HG03039 (cell line): ENCODE measurements at regions not wholly inside any gene's neighbourhood (a gene's known extent, or its start where the extent isn't known, plus 50 kb on each side); places are given as distances from the start of the nearest gene placed in this dataset.
"Not testable (repeated sequence)": the region's sequence is repeated elsewhere in the genome, so short reads cannot be mapped to it uniquely, and the experiment has no call there.

ENCODE experiments used
- ATAC-seq: cut with Tn5 transposase; IDR thresholded peaks from one replicate; pipeline ENCODE4 v1.9.1; 2021; ENCODE audit warnings: mild to moderate bottlenecking, moderate library complexity; ENCODE audit not compliant: unreplicated experiment

GRCh38 chr10:28188526-28188925, 114.3 kb downstream of the MPP7 start:
- no peak for ATAC-seq

- ATAC-seq, result no peak
Observed at GRCh38 chr10:28186887-28187578, 115.8 kb downstream of the MPP7 start.

DNA sequence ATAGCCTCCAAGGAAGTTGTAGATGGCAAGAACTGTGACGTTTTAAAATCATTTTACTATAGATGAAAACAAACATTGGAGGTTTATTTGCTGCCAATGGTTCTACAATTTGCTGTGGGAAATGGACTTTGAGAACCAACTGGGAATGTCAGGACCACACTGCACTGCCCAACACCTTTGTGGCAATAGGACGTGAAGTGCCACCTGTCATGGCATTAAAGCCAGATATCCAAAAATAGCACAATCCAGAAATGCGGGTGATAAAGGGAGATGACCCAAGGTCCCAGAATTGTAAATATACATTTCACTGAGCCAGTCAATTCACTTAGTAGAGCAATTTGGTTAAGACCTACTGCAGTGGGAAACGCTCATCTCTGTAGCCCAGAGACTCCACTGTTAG, 116.4 kb downstream of the MPP7 start:
- ATAC-seq, result no peak

DNA sequence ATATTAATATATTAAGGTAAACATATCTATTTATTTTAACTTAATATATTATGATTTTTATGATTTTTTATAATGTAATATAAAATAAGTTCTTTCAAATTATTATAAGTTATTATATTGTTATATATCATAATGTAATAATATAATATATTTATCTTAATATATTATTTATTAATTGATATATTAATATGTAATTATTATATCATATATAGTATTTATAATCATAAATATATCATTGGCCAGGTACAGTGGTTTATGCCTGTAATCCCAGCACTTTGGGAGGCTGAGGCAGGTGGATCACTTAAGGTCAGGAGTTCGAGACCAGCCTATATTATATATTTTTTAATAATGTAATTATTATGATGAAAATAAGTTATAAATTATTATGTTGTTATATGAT, 118.1 kb downstream of the MPP7 start:
- no peak for ATAC-seq

DNA sequence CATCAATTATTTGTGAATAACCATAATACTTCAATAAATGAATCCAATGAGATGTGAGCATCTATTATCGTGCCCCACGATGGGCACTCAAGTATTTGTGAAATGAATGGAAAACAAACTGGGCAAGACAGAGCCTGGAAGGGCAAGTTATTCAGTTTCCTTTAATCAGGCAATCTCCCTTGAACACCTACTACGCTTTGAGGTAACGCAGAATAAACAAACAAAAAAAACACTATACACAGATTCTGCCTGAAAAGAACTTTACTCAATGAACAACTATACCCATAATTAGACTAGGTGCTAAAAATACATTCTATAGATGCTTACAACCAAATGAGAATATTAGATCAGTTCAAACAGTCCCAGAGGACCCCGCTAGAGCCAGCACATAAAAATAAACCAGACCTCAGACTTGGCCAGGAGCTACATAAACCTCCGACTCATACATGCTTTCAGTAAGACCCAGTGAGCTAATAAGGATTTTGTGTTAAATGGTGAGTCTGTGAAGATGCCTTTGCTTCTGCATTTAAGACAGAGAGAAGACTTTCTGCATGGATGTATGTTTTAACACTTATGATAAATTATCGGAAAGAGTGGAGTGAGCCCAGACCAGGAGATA, 121.3 kb downstream of the MPP7 start:
- ATAC-seq, result no peak

DNA sequence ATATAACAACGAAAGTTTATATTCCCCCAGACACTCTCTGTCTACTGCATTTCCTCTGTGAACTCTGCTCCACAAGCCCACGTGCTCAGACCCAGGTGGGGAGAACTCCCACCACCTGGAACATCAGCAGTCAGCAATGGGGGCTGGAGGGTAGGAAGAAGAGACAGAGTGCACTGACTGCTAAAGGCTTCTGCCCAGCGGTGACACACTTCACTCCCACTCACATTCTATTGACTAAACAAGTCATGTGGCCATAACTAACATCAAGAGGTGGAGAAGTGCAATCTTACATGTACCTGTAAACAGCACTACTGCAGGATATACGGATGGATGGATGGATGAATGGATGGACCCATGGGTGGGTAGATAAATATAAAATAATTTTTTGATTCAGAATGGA, 122.2 kb downstream of the MPP7 start:
- no peak for ATAC-seq

DNA sequence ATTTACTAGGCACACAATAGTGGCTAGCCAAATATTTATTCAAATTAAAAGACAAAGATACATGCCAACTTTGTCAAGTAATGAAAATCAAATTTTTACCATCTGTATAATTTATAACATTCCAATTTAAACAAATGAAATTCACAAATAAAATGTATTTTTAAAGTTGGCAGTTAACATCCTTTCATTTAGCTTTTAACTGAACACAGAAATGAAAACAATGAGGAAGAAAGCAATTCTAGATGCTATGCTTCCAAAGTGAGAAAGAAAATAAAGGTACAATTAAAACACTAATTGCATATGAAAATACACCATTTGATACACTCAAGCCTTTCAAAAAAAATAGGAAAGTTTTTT, 123.1 kb downstream of the MPP7 start:
- ATAC-seq, result no peak

GRCh38 chr10:28179006-28179742, 123.7 kb downstream of the MPP7 start:
- ATAC-seq, result no peak

DNA sequence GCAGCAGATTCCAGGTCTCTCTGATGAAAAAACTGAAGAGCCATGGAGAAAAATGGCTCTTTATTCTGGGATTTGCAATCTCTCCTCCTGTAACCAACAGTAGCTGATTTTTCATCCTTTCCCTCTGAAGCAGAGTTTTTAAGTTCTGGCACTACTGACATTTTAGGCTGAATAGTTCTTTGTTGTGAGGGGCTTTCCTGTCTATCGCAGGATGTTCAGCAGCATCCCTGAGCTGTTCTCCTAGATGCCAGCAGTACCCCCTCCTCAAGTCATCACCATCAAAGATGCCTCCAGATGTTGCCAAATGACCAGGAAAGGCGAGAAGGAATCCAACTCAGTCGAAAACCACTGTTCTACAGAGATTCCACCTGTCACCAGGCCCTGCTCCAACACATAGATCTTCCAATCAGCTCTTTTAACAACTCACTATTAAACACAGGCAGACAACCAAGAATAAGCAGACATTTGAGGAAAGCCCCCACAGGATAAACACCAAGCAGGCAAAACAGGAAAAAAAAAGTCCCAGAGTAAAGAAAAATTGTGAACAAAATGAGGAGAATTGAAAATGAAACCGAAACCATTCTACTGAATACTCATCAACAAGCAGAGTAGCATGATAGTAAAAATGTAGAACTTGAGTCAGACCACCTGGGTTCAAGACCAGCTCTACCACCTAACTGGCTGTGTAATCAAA, 124.8 kb downstream of the MPP7 start:
- ATAC-seq, result no peak

GRCh38 chr10:28176498-28176897, 126.4 kb downstream of the MPP7 start:
- not testable (repeated sequence) for ATAC-seq

GRCh38 chr10:28172223-28172610, 130.6 kb downstream of the MPP7 start:
- ATAC-seq, result no peak

DNA sequence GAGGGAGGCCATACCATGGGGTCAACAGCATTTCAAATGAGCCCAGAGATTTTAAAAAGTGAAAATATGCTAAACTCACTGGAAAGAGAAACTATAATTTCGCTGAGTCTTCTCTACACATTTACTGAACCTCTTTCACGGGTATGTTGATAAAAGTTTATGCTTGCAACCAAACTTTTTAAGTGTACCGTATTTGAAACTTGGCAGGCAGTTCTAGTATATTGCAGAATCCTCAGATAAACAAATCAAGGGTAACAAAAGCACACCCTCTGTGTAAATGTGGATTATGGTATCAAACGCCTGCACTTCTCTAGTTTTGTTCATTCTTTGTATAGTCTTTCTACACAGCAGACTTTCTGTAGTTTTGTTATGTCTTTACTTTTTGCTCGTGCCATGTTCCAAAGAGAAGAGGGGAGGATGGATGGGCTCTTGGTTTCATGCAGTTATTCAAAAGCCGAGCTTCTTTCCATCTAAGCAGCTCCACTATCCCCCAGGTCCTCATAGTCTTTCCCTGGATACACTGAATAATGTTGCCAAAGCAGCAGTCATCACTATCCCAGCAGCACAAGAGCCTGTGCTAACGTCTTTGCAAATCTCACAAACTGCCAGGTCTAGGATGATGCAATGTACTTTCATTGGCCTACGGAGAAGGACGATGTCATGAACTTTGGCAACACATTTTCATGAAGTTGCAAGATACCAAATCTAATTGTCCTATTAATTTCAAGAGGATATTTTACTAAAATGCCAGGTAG, 131.2 kb downstream of the MPP7 start:
- no peak for ATAC-seq

DNA sequence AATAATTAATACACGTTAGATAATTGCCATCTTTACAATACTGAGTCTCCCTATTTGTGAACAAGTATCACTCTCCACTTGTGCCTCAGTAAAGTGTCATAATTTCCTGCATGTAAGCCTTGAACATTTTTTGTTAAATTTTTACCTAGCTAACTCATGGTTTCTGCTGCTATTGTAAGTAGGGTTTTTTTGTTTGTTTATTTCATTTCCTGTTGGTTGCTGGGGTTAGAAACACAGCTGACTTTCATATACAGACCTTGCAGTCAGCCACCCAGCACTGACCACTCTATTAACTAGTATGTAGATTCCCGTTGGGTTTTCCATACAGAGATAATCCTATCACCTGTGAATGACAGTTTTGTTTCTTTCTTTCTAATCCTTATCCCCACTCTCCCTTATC, 133.3 kb downstream of the MPP7 start:
- ATAC-seq, result no peak

DNA sequence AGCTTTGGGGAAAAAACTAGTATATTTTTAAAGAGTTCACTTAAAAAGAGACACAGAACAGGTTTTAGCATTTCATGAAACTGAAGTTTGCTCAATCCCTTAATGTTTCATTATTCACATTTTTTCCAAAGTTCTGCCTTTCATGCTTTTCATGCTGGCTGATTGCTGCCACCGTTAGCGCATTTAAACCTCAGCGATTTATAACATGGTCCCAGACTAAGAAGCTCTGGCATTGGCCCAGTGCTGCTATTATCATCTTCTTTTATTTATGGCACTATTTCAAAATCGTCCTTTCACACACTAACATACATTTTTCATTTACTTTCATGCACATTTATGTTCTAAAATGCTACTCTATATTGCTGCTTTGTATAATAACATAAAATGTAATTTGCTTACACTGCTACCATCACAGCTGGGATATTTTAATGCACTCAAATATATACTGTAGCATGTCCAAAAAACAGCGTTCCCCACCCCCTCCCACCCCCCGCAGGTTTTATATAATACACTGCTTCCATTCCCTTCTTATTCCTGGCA, 141.9 kb downstream of the MPP7 start:
- ATAC-seq, result no peak

DNA sequence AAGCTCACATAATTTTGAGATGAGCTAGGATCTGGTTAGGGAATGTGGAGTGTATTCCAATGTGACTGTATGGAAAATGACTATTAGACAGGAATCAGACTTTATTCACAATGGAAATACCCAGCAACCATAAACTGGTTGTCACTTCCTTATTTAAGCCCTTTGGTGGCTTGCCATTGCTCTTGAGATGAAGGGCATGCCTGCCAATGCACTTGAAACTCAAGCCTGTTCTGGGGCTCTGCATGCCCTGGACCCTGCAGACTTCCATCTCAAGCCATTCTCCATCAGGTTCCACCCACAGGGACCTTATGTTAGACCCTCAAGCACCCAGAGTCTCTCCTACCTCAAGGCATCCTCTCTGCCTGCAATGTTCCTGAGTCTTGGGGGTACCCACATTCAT, 145.5 kb downstream of the MPP7 start:
- ATAC-seq, result no peak

- ATAC-seq, result no peak
Observed at GRCh38 chr10:28155726-28156125, 147.1 kb downstream of the MPP7 start.

DNA sequence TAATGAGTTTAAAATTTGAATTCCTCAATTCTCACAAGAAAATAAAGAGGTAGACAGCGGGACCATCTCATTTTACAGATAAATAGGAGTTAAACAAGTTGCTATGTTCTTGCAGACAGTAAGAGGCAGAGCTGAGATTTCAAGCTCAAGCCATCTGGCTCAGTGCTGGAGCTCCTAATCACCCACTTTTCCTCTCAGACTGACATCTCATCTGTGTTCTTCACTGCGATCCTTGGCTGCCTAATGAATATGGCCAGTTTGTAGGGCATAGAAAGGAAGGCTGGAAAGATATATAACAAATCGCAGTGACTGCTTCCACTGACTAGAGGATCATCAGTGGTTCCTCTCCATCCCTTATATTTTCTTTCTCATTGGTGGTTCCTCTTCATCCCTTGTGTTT, 151.2 kb downstream of the MPP7 start:
- no peak for ATAC-seq

DNA sequence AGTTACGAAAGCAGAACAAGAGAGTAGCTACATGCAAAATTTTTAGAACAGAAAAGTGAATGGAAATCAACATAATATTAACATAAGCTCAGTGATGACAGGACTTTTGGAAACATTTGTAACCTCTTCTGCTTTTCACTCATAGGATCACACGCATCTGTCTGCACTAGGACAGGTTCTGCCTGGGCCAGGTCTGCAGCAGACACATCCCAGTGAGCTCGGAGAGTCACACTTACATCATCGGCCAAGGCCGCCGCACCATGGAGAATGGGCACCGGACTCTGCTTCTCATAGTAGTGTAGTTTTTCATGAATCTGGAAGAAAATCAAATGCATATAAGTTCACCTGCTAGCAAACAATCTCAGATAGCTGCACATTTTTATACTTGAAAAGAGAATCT, 150.9 kb upstream of the ODAD2 start:
- no peak for ATAC-seq

GRCh38 chr10:28147706-28148105, 148.8 kb upstream of the ODAD2 start:
- ATAC-seq, result no peak

- ATAC-seq, result no peak
Observed at GRCh38 chr10:28139138-28139537, 140.3 kb upstream of the ODAD2 start.
